Progenitor cell of endocrine pancreas (in vitro differentiated cells): ENCODE measurements at regions not wholly inside any gene's neighbourhood (a gene's known extent, or its start where the extent isn't known, plus 50 kb on each side); places are given as distances from the start of the nearest gene placed in this dataset.

ENCODE experiments used
- DNase-seq: peaks from one replicate; pipeline ENCODE4 v3.0.0; 2021; ENCODE audit warnings: low spot score; ENCODE audit not compliant: unreplicated experiment
- H3K27ac Mint-ChIP-seq: 2 replicates; pipeline ENCODE4 v1.8.0; 2021; ENCODE audit warnings: mild to moderate bottlenecking, moderate library complexity, mixed read lengths
- H3K27me3 Mint-ChIP-seq: 2 replicates; pipeline ENCODE4 v1.8.0; 2021; ENCODE audit warnings: mixed read lengths
- H3K36me3 Mint-ChIP-seq: 2 replicates; pipeline ENCODE4 v1.8.0; 2022; ENCODE audit warnings: mixed read lengths; ENCODE audit not compliant: insufficient read depth
- H3K4me1 Mint-ChIP-seq: 2 replicates; pipeline ENCODE4 v1.8.0; 2021; ENCODE audit warnings: low read depth, mixed read lengths
- H3K4me3 Mint-ChIP-seq: 2 replicates; pipeline ENCODE4 v1.8.0; 2021; ENCODE audit warnings: low read depth, mild to moderate bottlenecking, moderate library complexity, mixed read lengths
- H3K9me3 Mint-ChIP-seq: 2 replicates; pipeline ENCODE4 v1.8.0; 2021; ENCODE audit warnings: low read depth, mixed read lengths
- TF ChIP-seq, protein P1 (sequence below): fragments of 200-600 bp; sonication (generic); IDR thresholded peaks from one replicate; pipeline ENCODE4 v1.5.0; 2021; ENCODE audit warnings: antibody characterized with exemption, mild to moderate bottlenecking; ENCODE audit not compliant: unreplicated experiment

DNA sequence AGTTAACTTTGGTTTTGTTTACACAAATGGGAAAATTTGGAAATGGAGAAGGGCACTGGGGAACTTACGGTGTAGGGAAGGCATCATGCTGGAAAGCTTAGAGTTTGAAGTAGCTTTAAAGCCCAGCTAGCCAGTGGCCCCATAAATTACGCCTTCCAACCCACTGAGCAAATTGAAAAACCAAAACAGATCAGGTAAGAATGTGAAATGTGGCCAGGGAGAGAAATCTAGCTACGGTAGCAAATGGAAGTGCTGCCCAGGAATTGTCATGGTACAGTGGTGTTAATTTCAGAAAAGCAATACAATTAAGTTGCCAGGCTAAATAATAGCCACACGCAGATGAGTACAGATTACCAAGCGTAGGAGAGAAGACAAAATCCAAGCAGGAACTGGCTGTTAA, 654.8 kb downstream of the PRELID2 start:
- H3K27ac Mint-ChIP-seq = no peak overlapping the region

DNA sequence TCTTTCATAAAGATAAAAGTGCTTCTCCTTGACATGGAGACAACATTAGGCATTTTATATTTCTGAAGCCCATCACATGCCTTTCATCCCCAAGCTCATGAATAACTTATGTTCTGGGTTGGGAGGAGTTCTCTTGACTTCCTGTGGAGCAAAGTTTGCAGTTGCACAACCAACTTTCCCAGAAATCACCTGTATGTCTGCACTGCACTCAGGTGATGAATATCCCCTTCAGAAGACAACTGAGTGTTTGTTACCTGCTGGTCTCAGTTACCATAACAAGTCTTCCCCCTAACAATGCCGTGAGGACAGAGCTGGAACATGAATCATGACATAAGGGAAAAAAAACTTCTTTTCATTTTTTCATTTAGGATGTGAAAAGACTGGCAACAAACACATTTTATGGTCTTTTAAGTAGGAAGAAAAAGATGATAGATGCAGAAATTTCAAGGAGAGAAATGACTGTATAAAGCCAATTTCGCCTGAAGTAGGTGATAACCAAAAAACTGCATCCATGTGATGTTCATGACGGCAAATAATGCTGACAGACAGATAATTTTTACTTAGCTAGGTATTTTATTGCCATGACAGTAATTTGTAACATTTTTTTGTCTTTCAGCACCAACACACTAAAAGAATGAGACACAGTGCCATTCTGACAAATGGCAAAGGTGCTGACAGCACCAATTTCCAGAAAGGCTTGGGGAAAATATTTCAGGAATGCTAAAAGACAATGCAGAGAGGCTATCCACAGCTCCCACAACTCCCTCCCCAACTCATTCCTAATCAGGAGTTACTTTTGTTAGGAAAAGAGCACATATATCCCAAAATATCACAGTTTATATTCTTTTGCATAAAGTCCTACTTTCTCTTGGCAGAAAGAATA, 656.3 kb downstream of the PRELID2 start:
- no peak overlapping the region for H3K4me3 Mint-ChIP-seq
- no peak overlapping the region for H3K27ac Mint-ChIP-seq

More for the DNA sequence above, 654.8 kb downstream of the PRELID2 start:
- TF ChIP-seq, protein P1, sequence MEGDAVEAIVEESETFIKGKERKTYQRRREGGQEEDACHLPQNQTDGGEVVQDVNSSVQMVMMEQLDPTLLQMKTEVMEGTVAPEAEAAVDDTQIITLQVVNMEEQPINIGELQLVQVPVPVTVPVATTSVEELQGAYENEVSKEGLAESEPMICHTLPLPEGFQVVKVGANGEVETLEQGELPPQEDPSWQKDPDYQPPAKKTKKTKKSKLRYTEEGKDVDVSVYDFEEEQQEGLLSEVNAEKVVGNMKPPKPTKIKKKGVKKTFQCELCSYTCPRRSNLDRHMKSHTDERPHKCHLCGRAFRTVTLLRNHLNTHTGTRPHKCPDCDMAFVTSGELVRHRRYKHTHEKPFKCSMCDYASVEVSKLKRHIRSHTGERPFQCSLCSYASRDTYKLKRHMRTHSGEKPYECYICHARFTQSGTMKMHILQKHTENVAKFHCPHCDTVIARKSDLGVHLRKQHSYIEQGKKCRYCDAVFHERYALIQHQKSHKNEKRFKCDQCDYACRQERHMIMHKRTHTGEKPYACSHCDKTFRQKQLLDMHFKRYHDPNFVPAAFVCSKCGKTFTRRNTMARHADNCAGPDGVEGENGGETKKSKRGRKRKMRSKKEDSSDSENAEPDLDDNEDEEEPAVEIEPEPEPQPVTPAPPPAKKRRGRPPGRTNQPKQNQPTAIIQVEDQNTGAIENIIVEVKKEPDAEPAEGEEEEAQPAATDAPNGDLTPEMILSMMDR = no peak
- Mint-ChIP-seq H3K36me3 (no peaks in the 10 kb centered on the region), H3K27me3 (no peaks in the 10 kb centered on the region), H3K4me1 (peaks cover 12% of the 10 kb centered on the region), H3K9me3 (no peaks in the 10 kb centered on the region), H3K4me3 (no peak overlapping the region)
- no peak for DNase-seq

DNA sequence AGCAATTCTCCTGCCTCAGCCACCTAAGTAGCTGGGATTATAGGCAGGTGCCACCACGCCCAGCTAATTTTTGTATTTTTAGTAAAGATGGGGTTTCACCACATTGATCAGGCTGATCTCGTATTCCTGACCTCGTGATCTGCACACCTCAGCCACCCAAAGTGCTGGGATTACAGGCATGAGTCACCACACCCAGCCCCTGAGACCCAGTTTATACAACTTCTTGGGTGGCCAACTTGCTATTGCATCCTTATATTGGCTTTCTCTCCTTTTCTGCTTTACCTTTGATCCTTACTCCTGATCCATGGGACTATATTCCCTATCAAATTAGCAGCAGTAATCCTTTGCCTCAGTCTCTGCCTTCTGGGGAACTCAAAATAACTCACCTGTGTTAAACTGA, 659.1 kb downstream of the PRELID2 start:
- Mint-ChIP-seq H3K36me3 (no peaks in the 10 kb centered on the region), H3K27me3 (no peaks in the 10 kb centered on the region), H3K9me3 (no peaks in the 10 kb centered on the region), H3K4me3 (no peak overlapping the region), H3K27ac (no peak overlapping the region), H3K4me1 (peaks cover 12% of the 10 kb centered on the region)
- TF ChIP-seq, protein P1 = no peak
- DNase-seq = no peak

More for the DNA sequence above, 656.3 kb downstream of the PRELID2 start:
- DNase-seq = no peak
- H3K4me1 Mint-ChIP-seq = peaks cover 12% of the 10 kb centered on the region
- H3K9me3 Mint-ChIP-seq = no peaks in the 10 kb centered on the region
- TF ChIP-seq, protein P1 = no peak
- no peaks in the 10 kb centered on the region for H3K36me3 Mint-ChIP-seq
- H3K27me3 Mint-ChIP-seq = no peaks in the 10 kb centered on the region

DNA sequence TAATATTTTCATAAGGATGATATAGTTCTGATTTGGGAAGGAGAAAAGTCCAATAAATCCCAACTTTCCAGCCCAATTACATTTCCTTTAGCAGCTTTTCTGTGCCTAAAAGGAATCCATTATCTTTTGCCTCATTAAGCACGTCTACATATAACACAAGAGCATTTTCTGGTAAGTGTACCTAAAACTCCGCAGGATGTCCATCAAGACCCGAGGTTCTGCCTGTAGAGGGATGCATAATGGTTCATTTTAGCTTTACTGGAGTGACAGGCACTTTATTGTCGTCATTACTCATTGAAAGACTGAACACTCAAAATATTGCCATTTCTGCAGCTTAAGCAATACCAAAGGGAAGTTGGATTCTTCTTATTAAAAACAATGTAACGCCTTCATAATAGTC, 669.0 kb downstream of the PRELID2 start:
- TF ChIP-seq, protein P1 = no peak
- DNase-seq = no peak
- Mint-ChIP-seq H3K27me3 (peaks cover 7% of the 10 kb centered on the region), H3K4me3 (no peak overlapping the region), H3K27ac (no peak overlapping the region), H3K9me3 (no peaks in the 10 kb centered on the region), H3K4me1 (no peaks in the 10 kb centered on the region), H3K36me3 (no peaks in the 10 kb centered on the region)

DNA sequence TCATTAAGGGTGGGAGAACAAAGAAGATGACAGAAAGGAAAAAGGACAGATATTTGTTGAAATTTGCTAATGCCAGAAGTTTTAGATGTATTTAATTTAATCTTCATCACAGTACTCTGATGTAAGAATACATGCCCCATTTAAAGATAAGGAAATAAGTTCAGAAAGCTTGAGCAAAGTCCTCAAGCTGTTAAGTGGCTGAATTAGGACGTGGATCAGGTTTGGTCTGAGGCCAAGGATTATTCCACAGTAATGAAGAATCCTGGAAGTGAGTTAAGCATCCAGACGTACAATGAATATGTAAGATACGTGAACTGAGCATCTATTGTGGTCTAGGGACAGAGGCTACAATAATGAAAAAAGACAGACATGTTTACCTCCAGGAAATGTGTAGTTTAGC, 671.3 kb downstream of the PRELID2 start:
- H3K4me3 Mint-ChIP-seq = no peak overlapping the region
- H3K4me1 Mint-ChIP-seq = peaks cover under 1% of the 10 kb centered on the region
- no peak overlapping the region for H3K27ac Mint-ChIP-seq
- DNase-seq = no peak
- no peaks in the 10 kb centered on the region for H3K9me3 Mint-ChIP-seq
- H3K36me3 Mint-ChIP-seq = no peaks in the 10 kb centered on the region
- TF ChIP-seq, protein P1 = no peak
- H3K27me3 Mint-ChIP-seq = peaks cover 19% of the 10 kb centered on the region
